ENCODE measurements at regions not wholly inside any gene's neighbourhood (a gene's known extent, or its start where the extent isn't known, plus 50 kb on each side); places are given as distances from the start of the nearest gene placed in this dataset.
A peak's percentile ranks its signal among the peaks of the same experiment; 100 is the strongest.

GRCh38 chr6:4717856-4718255 is 58.3 kb upstream of the CDYL start:
- H3F3A ChIP-seq (ENCODE audit: insufficient read depth) = no peaks in the 10 kb centered on the region
- no peaks in the 10 kb centered on the region for H3K79me2 ChIP-seq (ENCODE audit: insufficient read depth)
- no peaks in the 10 kb centered on the region for H3K36me3 ChIP-seq (ENCODE audit: low read depth)
- in situ Hi-C loops (cut with MboI) = no loop called here
- TF ChIP-seq EZH2phosphoT487 (IDR thresholded peaks at IDR 0.05; ENCODE audit: insufficient read depth, low read depth) = no peak
- no peak for TF ChIP-seq EZH2 (IDR thresholded peaks at IDR 0.05; ENCODE audit: insufficient read depth, poor library complexity, severe bottlenecking)
- H3K27me3 ChIP-seq (replicated peaks; ENCODE audit: insufficient read depth) = no peaks in the 10 kb centered on the region
- no peak overlapping the region for H3K27ac ChIP-seq
- H3K9me2 ChIP-seq (ENCODE audit: insufficient read depth) = no peaks in the 10 kb centered on the region
- H2AFZ ChIP-seq = no peak overlapping the region
- no peaks in the 10 kb centered on the region for H4K20me1 ChIP-seq (ENCODE audit: insufficient read depth)
- H3K4me2 ChIP-seq (ENCODE audit: unreplicated experiment) = no peak overlapping the region
- H3K4me1 ChIP-seq (ENCODE audit: insufficient read depth) = no peaks in the 10 kb centered on the region
- no peak overlapping the region for H3K4me3 ChIP-seq
- DNase-seq = no peak
- 77 to 78% methylated on average over 3 of the region's 3 CpGs for WGBS, 2 experiments (ENCODE audit: low coverage in 1 of 2, low lambda C conversion rate in 2 of 2, missing lambda C conversion rate in 2 of 2)
- H3K9me3 ChIP-seq (ENCODE audit: low read depth) = no peaks in the 10 kb centered on the region
- H3K9ac ChIP-seq = no peak overlapping the region

- H3K27me3 ChIP-seq (replicated peaks; ENCODE audit: insufficient read depth) = no peaks in the 10 kb centered on the region
- H4K20me1 ChIP-seq (ENCODE audit: insufficient read depth) = no peaks in the 10 kb centered on the region
- H3F3A ChIP-seq (ENCODE audit: insufficient read depth) = no peaks in the 10 kb centered on the region
- WGBS, 2 experiments (ENCODE audit: low coverage in 1 of 2, low lambda C conversion rate in 2 of 2, missing lambda C conversion rate in 2 of 2) = 66% methylated on average over 4 of the region's 4 CpGs
- H3K4me3 ChIP-seq = no peak overlapping the region
- no peaks in the 10 kb centered on the region for H3K79me2 ChIP-seq (ENCODE audit: insufficient read depth)
- in situ Hi-C loops (cut with MboI) = no loop called here
- no peaks in the 10 kb centered on the region for H3K36me3 ChIP-seq (ENCODE audit: low read depth)
- TF ChIP-seq EZH2 (IDR thresholded peaks at IDR 0.05; ENCODE audit: insufficient read depth, poor library complexity, severe bottlenecking) = no peak
- TF ChIP-seq EZH2phosphoT487 (IDR thresholded peaks at IDR 0.05; ENCODE audit: insufficient read depth, low read depth) = no peak
- no peaks in the 10 kb centered on the region for H3K9me3 ChIP-seq (ENCODE audit: low read depth)
- H3K4me2 ChIP-seq (ENCODE audit: unreplicated experiment) = no peak overlapping the region
- no peaks in the 10 kb centered on the region for H3K4me1 ChIP-seq (ENCODE audit: insufficient read depth)
- DNase-seq = no peak
- no peak overlapping the region for H2AFZ ChIP-seq
- no peaks in the 10 kb centered on the region for H3K9me2 ChIP-seq (ENCODE audit: insufficient read depth)
- H3K27ac ChIP-seq = no peak overlapping the region
- H3K9ac ChIP-seq = no peak overlapping the region
Measured at GRCh38 chr6:4717124-4717523, 59.1 kb upstream of the CDYL start.

GRCh38 chr6:4714961-4715501 is 61.2 kb upstream of the CDYL start:
- no peaks in the 10 kb centered on the region for H3F3A ChIP-seq (ENCODE audit: insufficient read depth)
- H3K9ac ChIP-seq = no peak overlapping the region
- no peak overlapping the region for H3K4me3 ChIP-seq
- H3K9me2 ChIP-seq (ENCODE audit: insufficient read depth) = no peaks in the 10 kb centered on the region
- H3K79me2 ChIP-seq (ENCODE audit: insufficient read depth) = no peaks in the 10 kb centered on the region
- H3K4me1 ChIP-seq (ENCODE audit: insufficient read depth) = no peaks in the 10 kb centered on the region
- no peak overlapping the region for H2AFZ ChIP-seq
- 92 to 96% methylated on average over 8 of the region's 8 CpGs for WGBS, 2 experiments (ENCODE audit: low coverage in 1 of 2, low lambda C conversion rate in 2 of 2, missing lambda C conversion rate in 2 of 2)
- no peaks in the 10 kb centered on the region for H3K36me3 ChIP-seq (ENCODE audit: low read depth)
- DNase-seq = no peak
- no peaks in the 10 kb centered on the region for H4K20me1 ChIP-seq (ENCODE audit: insufficient read depth)
- in situ Hi-C loops (cut with MboI) = no loop called here
- TF ChIP-seq EZH2 (IDR thresholded peaks at IDR 0.05; ENCODE audit: insufficient read depth, poor library complexity, severe bottlenecking) = no peak
- TF ChIP-seq EZH2phosphoT487 (IDR thresholded peaks at IDR 0.05; ENCODE audit: insufficient read depth, low read depth) = no peak
- H3K4me2 ChIP-seq (ENCODE audit: unreplicated experiment) = no peak overlapping the region
- H3K27ac ChIP-seq = no peak overlapping the region
- no peaks in the 10 kb centered on the region for H3K27me3 ChIP-seq (replicated peaks; ENCODE audit: insufficient read depth)
- no peaks in the 10 kb centered on the region for H3K9me3 ChIP-seq (ENCODE audit: low read depth)

- in situ Hi-C loops (cut with MboI) = no loop called here
- no peaks in the 10 kb centered on the region for H4K20me1 ChIP-seq (ENCODE audit: insufficient read depth)
- 67 to 69% methylated on average over 9 of the region's 9 CpGs for WGBS, 2 experiments (ENCODE audit: low coverage in 1 of 2, low lambda C conversion rate in 2 of 2, missing lambda C conversion rate in 2 of 2)
Measured at GRCh38 chr6:4712291-4712690, 63.9 kb upstream of the CDYL start.

GRCh38 chr6:4707011-4707410 is 69.2 kb upstream of the CDYL start:
- no peak overlapping the region for H3K4me2 ChIP-seq (ENCODE audit: unreplicated experiment)
- no peaks in the 10 kb centered on the region for H3K4me1 ChIP-seq (ENCODE audit: insufficient read depth)
- H3K9me3 ChIP-seq (ENCODE audit: low read depth) = peaks cover 5% of the 10 kb centered on the region
- no peaks in the 10 kb centered on the region for H3K9me2 ChIP-seq (ENCODE audit: insufficient read depth)
- DNase-seq = peak; percentile 45
- TF ChIP-seq EZH2 (IDR thresholded peaks at IDR 0.05; ENCODE audit: insufficient read depth, poor library complexity, severe bottlenecking) (no peak), EZH2phosphoT487 (IDR thresholded peaks at IDR 0.05; ENCODE audit: insufficient read depth, low read depth) (no peak)
- H3K9ac ChIP-seq = no peak overlapping the region
- no peak overlapping the region for H3K27ac ChIP-seq
- no peaks in the 10 kb centered on the region for H3K36me3 ChIP-seq (ENCODE audit: low read depth)
- H3K27me3 ChIP-seq (replicated peaks; ENCODE audit: insufficient read depth) = no peaks in the 10 kb centered on the region
- no peaks in the 10 kb centered on the region for H4K20me1 ChIP-seq (ENCODE audit: insufficient read depth)
- 81 to 87% methylated on average over 3 of the region's 3 CpGs for WGBS, 2 experiments (ENCODE audit: low coverage in 1 of 2, low lambda C conversion rate in 2 of 2, missing lambda C conversion rate in 2 of 2)
- no peak overlapping the region for H2AFZ ChIP-seq
- H3F3A ChIP-seq (ENCODE audit: insufficient read depth) = no peaks in the 10 kb centered on the region
- in situ Hi-C loops (cut with MboI) = no loop called here
- H3K79me2 ChIP-seq (ENCODE audit: insufficient read depth) = no peaks in the 10 kb centered on the region
- no peak overlapping the region for H3K4me3 ChIP-seq

More at GRCh38 chr6:4712291-4712690, 63.9 kb upstream of the CDYL start:
- H3K9ac ChIP-seq = no peak overlapping the region
- H3K4me1 ChIP-seq (ENCODE audit: insufficient read depth) = no peaks in the 10 kb centered on the region
- no peaks in the 10 kb centered on the region for H3K79me2 ChIP-seq (ENCODE audit: insufficient read depth)
- H3K27me3 ChIP-seq (replicated peaks; ENCODE audit: insufficient read depth) = no peaks in the 10 kb centered on the region
- DNase-seq = no peak
- no peaks in the 10 kb centered on the region for H3F3A ChIP-seq (ENCODE audit: insufficient read depth)
- H2AFZ ChIP-seq = no peak overlapping the region
- no peak overlapping the region for H3K4me3 ChIP-seq
- H3K4me2 ChIP-seq (ENCODE audit: unreplicated experiment) = no peak overlapping the region
- H3K27ac ChIP-seq = no peak overlapping the region
- H3K9me2 ChIP-seq (ENCODE audit: insufficient read depth) = no peaks in the 10 kb centered on the region
- H3K36me3 ChIP-seq (ENCODE audit: low read depth) = no peaks in the 10 kb centered on the region
- peaks cover 5% of the 10 kb centered on the region for H3K9me3 ChIP-seq (ENCODE audit: low read depth)
- TF ChIP-seq EZH2 (IDR thresholded peaks at IDR 0.05; ENCODE audit: insufficient read depth, poor library complexity, severe bottlenecking) (no peak), EZH2phosphoT487 (IDR thresholded peaks at IDR 0.05; ENCODE audit: insufficient read depth, low read depth) (no peak)

All from GM23248 (cell line).